GM18873 (cell line): ENCODE measurements at regions not wholly inside any gene's neighbourhood (a gene's known extent, or its start where the extent isn't known, plus 50 kb on each side); places are given as distances from the start of the nearest gene placed in this dataset.

Experiments used
- ATAC-seq: cut with Tn5 transposase; IDR thresholded peaks from one replicate; pipeline ENCODE4 v1.9.1; 2021; ENCODE audit warnings: mild to moderate bottlenecking, moderate library complexity, moderate number of reproducible peaks; ENCODE audit not compliant: unreplicated experiment, low FRiP score

- ATAC-seq: no peak
Observed at GRCh38 chr2:156647377-156648010, 211.3 kb downstream of the GPD2 start.

- no peak for ATAC-seq
Observed at GRCh38 chr2:156648522-156648921, 212.3 kb downstream of the GPD2 start.

- no peak for ATAC-seq
Observed at GRCh38 chr2:156649596-156649995, 213.4 kb downstream of the GPD2 start.

DNA sequence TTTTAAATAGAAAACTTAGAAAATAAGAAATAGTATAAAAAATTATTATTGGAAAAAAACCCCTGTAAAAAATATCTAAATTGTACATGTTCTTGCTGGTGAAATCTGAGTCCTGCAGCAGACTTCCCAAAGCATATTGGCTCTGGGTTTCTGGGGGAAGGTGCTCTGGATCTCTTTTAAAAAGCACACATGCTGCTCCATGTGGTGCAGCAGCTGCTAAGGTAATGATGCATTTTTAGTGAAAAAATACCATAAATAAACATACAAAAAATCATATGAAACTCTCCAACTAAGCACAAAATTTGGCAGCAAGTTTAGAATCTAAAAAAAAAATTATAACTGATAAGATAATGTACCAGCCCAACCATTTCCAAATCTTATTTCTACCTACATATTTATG lies 216.5 kb downstream of the GPD2 start:
- no peak for ATAC-seq

DNA sequence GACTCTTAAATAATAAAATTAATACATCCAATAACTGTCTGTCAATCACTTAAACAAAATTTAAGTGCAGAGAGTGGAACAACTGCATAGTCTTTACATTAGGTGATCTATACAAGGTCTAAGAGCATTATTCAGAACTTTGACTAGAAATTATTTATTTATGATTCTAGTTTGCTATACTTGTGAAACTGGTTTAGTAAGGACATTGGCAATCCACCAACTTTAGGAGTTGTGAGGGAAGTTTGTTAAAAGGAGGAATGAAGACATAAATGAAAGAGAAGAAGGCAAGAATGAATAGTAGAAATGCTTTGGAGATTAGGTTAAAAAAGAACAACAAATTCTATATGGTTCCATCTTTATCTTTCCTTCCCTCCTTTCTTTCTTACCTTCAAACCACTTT lies 217.5 kb downstream of the GPD2 start:
- no peak for ATAC-seq

- ATAC-seq: no peak
Observed at GRCh38 chr2:156657809-156658208, 221.6 kb downstream of the GPD2 start.

GRCh38 chr2:156659694-156660093 lies 223.5 kb downstream of the GPD2 start:
- no peak for ATAC-seq

DNA sequence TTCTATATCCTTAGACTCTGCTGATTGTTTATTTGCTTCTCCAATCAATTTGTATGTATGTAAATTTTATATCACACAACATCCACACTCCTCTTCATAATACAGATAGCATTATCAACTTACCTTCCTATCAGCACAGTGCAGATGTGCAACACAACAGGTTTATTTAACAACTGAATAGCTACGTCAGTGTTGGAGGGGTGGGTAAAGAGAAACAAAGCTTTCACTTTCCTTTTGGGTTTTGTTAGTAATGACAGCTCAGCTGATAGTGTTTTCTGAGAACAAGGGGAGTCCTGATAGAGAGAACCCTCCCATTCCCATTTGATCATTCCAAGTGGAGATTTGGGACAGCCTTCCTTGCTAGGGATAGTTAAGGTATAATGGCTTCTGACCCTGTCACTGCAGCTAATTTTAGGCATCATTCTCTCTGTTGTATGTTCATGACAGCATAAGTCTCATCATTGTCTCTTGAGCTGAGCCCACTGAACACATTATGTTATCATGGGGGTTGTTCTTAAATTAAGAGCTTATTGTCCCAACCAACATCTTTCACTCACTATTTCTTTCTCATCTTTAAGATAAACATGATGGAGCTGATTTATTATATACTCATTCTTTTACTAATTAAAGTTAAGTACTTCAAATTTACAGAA lies 227.7 kb downstream of the GPD2 start:
- peak; percentile 84 for ATAC-seq

DNA sequence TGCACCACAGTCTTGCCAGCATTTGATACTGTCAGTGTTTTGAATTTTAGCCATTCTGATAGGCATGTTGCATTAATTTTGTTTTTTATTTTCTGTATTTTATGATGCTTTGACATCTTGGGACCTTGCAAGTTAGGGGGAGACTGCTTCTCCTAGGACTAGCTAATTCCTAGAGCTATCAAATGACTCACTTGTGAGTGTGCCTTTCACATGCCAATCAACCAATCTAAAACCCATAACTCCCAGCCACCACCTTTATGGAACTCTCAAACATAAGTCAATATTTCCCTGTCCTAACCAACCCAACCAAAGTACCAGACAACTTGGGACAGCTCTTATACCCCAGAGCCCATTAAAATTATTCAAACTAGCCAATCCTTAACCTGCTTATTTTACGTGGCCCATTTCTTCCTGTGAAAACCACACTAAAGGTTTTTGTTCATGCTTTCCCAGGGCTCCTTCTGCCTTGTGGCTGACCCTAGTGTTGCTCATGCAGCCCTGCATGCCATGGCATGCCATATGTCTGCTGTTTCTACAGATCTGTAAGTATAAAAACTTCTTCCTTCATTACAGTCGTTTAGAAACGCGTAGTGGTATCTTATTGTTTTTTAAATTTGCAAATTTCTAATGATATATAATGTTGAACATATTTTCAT lies 230.1 kb downstream of the GPD2 start:
- no peak for ATAC-seq

DNA sequence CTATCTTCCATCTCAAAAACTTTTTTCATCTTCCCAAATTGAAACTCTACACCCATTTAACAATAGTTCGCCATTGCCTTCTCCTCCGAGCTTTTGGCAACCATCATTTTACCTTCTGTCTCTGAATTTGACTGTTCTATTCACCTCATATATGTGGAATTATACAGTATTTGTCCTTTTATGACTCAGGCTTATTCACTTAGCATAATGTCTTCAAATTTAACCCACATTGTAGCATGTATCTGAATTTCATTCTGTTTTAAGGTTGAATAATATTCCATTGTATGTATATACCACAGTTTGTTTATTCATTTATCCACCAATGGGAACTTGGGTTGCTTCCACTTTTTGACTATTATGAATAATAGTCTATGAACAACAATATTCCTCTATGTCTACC lies 233.9 kb downstream of the GPD2 start:
- no peak for ATAC-seq

DNA sequence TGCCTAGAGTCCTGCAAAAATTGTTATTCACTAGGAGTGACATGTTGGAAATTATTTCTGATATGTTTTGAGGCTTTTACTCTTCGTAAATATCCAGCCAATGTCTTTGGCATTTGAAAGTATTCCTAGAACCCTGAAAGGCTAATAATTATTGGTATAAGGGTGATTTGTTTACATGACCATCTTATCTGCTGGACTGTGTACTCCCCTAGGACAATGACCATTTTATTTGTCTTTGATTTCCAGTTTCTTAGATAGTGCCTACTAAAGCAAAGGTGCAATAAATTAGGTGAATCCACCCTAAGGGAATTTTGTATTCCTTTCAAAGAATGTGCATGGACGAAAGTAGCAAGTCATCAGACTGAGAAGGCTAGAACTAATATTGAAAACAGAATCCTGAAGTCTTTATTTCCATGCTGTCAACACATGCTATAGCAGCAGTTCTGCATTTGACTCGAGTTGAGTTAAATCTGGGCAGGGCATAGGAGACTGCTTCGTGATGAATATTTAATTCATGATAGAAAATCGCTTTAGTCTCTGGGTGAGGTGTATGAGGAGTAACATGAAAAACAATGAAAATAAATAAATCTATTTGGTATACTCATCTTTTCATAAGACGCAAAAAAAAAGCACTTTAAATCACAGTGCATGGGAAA lies 235.7 kb downstream of the GPD2 start:
- ATAC-seq: no peak

- ATAC-seq: no peak
Observed at GRCh38 chr2:156672556-156673332, 236.6 kb downstream of the GPD2 start.

- ATAC-seq: no peak
Observed at GRCh38 chr2:156673333-156673615, 237.1 kb downstream of the GPD2 start.

DNA sequence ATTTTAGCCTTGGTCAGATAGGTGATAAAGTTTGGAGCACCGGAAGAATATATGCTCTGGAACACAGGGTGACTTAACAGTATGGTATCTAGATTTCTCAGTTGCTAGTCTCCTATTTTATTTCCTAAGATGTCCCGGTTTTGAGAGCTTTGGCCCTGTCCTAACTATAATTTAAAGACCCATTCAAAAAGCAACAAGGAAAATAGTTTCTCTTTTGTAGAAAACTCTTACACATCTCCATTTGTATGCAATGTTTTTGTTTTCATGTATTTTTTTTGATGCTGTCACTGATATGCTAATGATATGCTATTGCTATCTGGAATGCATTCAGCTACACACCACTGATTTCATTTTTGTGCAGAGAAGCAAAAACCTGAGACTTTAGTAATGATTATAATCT lies 237.8 kb downstream of the GPD2 start:
- ATAC-seq: no peak

- no peak for ATAC-seq
Observed at GRCh38 chr2:156675896-156676295, 239.7 kb downstream of the GPD2 start.

DNA sequence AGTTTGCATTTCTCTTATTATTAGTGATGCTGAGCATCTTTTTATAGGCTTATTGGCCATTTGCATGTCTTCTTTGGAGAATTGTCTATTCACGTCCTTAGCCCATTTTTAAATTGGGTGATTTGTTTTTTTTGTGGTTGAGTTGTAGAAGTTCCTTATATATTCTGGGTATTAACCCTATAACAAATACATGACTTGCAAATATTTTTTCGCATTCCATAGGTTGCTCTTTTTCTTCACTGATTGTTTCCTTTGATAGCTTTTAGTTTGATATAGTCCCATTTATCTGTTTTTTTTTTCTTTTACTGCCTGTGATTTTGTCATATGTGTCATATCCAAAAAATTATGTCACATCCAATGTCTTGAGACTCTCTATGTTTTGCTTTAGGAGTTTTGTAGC lies 243.6 kb downstream of the GPD2 start:
- ATAC-seq: no peak

- no peak for ATAC-seq
Observed at GRCh38 chr2:156680266-156680665, 244.1 kb downstream of the GPD2 start.

DNA sequence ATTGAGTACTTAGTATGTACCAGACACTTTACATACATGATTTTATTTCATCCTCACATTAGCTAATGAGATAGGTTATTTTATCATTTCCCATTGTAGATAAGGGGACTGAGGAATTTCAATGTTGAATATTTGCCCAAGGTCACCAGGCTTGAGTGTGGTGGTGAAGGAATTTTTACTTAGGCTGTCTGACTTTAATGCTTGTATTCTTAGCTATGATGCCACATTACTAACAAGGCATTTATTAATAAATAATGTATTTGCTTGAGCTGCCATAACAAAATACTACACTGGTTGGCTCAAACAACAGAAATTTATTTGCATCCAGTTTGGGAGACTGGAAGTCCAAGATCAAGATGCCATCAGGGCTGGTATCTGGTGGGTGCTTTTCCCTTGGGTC lies 250.9 kb downstream of the GPD2 start:
- no peak for ATAC-seq

DNA sequence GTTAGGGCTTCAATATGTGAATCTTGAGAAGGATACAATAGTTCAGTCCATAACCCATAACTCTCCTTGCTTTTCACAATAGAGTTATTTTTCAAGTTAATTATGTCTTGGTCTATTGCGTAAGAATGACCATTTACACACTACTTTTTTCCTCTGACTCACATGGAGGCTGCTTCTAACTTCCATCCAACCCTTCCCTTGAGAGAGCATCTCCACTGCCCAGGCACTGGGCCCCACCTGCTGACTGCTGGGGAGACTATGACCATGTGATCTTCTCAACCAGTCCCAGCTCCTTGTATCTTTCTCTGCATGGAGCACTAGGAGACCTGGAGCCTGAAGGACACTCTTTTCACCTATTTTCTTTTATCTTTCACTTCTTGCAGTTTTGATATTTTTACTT lies 251.5 kb downstream of the GPD2 start:
- ATAC-seq: no peak

DNA sequence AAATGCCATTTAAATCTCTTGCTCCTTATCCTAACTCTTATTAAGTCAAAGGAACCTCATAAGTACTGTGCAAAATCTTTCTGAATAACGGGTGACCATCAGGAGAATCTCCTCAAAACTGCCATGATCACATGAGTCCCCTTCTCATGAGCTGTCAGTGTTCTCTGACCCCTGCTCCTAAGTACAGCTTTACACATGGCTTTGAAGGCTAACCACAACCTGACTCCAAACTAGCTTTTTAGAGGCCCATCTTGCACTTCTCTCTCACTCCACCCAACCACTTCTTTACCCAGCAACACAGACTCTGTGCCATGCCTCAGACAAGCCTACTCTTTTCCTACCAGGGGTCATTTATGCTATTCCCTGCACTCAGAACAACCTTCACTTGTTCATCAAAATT lies 253.8 kb downstream of the GPD2 start:
- no peak for ATAC-seq

GRCh38 chr2:156691014-156691413 lies 254.8 kb downstream of the GPD2 start:
- ATAC-seq: no peak
